Brain microvascular endothelial cell (primary cell): ENCODE measurements at regions not wholly inside any gene's neighbourhood (a gene's known extent, or its start where the extent isn't known, plus 50 kb on each side); places are given as distances from the start of the nearest gene placed in this dataset.

Source experiments
- DNase-seq: peaks from one replicate; pipeline ENCODE4 v3.0.0-alpha.2; 2020
- H3K27ac ChIP-seq: fragments of 250-450 bp; sonication (Bioruptor Pico); 2 replicates; pipeline ENCODE4 v1.5.1; 2020; ENCODE audit warnings: mild to moderate bottlenecking, moderate library complexity
- H3K27me3 ChIP-seq: fragments of 250-450 bp; sonication (Bioruptor Pico); replicated peaks from 2 replicates; pipeline ENCODE4 v1.5.1; 2020; ENCODE audit warnings: mild to moderate bottlenecking
- H3K36me3 ChIP-seq: fragments of 250-450 bp; sonication (Bioruptor Pico); replicated peaks from 2 replicates; pipeline ENCODE4 v1.5.1; 2020; ENCODE audit warnings: mild to moderate bottlenecking
- H3K4me3 ChIP-seq: 2 replicates; pipeline ENCODE4 v1.5.1; 2011; ENCODE audit warnings: low read depth, mild to moderate bottlenecking, control low read depth, low read length, moderate library complexity
- in situ Hi-C: cut with HindIII; loops from 2 replicates; pipeline ENCODE4 v1.10.0; 2017; ENCODE audit warnings: low sequenced_read_pairs, low pct_ligation_motif_present
- TF ChIP-seq, protein P1 (sequence below): IDR thresholded peaks from 2 replicates; pipeline ENCODE4 v1.5.1; 2011; ENCODE audit warnings: low read depth, mild to moderate bottlenecking, moderate library complexity, low read length, control low read depth, inconsistent platforms; ENCODE audit errors: missing control alignments

DNA sequence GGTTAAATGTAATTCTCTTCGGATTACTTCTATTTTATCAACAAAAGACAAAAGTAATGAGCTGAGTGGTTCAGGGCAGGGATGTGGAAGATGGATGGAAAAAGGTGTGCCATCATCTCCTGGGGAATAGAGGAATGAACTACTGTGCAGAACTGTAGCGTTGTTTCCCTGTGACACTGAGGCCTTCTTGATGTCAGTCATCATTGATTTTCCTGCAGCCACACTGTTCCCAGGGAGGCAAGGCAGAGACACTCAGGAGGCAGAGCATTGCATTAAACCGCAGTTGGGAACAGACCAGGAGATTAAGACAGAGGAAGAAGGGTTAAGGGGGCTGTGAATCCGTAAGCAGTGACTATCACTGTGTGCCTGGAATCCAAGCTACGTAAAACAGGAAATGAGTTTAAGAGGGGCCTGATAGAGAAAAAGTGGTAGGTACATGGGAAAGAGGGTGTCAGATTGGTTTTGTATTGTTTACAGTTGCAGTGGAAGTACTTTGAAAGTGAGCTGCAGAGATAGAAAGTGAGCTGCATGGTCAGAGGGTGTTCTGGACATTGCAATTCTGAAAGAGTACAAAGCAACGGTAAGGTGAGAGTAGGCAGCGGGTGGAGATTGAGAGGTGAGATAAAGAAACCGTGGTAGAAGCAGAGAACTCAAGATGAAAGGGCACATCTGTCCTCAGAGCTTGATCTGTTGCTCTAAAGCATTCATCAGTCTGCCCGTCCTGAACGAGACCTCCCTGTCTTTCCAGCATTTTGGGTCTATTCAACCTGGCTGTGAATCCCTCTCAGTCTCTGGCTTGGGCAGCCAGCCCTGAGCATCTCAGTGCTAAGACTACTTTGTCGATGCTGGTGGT lies 793.4 kb upstream of the CELF4 start:
- in situ Hi-C loops = no loop called here
- DNase-seq = no peak
- Histone ChIP-seq H3K4me3 (no peak overlapping the region), H3K27ac (no peak overlapping the region), H3K36me3 (no peaks in the 10 kb centered on the region), H3K27me3 (no peaks in the 10 kb centered on the region)
- TF ChIP-seq, protein P1, sequence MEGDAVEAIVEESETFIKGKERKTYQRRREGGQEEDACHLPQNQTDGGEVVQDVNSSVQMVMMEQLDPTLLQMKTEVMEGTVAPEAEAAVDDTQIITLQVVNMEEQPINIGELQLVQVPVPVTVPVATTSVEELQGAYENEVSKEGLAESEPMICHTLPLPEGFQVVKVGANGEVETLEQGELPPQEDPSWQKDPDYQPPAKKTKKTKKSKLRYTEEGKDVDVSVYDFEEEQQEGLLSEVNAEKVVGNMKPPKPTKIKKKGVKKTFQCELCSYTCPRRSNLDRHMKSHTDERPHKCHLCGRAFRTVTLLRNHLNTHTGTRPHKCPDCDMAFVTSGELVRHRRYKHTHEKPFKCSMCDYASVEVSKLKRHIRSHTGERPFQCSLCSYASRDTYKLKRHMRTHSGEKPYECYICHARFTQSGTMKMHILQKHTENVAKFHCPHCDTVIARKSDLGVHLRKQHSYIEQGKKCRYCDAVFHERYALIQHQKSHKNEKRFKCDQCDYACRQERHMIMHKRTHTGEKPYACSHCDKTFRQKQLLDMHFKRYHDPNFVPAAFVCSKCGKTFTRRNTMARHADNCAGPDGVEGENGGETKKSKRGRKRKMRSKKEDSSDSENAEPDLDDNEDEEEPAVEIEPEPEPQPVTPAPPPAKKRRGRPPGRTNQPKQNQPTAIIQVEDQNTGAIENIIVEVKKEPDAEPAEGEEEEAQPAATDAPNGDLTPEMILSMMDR = no peak

- no peak overlapping the region for H3K4me3 ChIP-seq
- H3K36me3 ChIP-seq = no peaks in the 10 kb centered on the region
- TF ChIP-seq, protein P1 = no peak
- H3K27ac ChIP-seq = no peak overlapping the region
- in situ Hi-C loops = no loop called here
- DNase-seq = no peak
- H3K27me3 ChIP-seq = no peaks in the 10 kb centered on the region
These were observed 787.6 kb upstream of the CELF4 start for GRCh38 chr18:38353149-38353548.

- in situ Hi-C loops = no loop called here
- Histone ChIP-seq H3K4me3 (no peak overlapping the region), H3K27ac (no peak overlapping the region), H3K36me3 (no peaks in the 10 kb centered on the region), H3K27me3 (no peaks in the 10 kb centered on the region)
- no peak for DNase-seq
- TF ChIP-seq, protein P1 = no peak
These were observed 784.5 kb upstream of the CELF4 start for GRCh38 chr18:38350141-38350540.

DNA sequence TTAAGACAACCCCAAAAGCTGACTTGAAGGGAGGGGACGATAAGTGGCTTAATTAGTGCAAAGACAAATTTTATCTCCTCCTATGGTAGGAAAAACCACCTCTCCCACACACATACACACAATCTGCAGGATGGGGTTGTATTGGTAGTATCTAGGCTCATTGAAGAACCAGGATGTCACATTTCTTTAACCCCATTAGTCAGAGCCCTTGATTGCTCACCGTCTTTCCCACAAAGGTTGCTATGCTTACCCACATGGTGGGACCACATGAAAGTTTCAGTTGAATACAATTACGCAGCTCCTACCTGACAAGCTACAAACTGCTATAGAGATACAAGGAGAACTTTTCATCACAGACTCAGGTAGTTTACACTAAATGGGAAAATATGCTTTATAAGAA lies 765.0 kb upstream of the CELF4 start:
- no peak overlapping the region for H3K27ac ChIP-seq
- no peaks in the 10 kb centered on the region for H3K36me3 ChIP-seq
- no peaks in the 10 kb centered on the region for H3K27me3 ChIP-seq
- in situ Hi-C loops = no loop called here
- no peak for DNase-seq
- TF ChIP-seq, protein P1 = no peak
- H3K4me3 ChIP-seq = no peak overlapping the region

DNA sequence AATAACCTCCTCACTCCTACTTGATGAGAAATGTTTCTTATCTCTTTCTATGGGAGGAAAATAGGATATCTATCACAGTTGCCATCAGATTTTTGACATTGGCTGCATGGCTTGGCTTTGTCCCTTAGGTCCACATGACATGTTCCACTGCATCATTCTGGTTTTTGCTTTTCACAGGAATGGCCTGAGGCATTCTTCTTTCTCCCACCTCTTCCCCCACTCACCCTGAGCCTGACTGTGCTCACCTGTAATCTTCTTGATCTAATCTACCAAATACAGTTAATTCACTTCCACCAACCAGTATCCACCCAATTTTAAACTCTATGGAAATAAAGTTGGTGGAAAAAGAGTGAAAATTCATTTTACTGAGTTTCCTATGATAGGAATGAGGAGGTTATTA lies 763.5 kb upstream of the CELF4 start:
- no peak overlapping the region for H3K27ac ChIP-seq
- no peak for DNase-seq
- H3K4me3 ChIP-seq = no peak overlapping the region
- no peaks in the 10 kb centered on the region for H3K27me3 ChIP-seq
- in situ Hi-C loops = no loop called here
- TF ChIP-seq, protein P1 = no peak
- no peaks in the 10 kb centered on the region for H3K36me3 ChIP-seq

GRCh38 chr18:38322206-38322605 lies 756.6 kb upstream of the CELF4 start:
- in situ Hi-C loops = no loop called here
- no peaks in the 10 kb centered on the region for H3K27me3 ChIP-seq
- no peak overlapping the region for H3K27ac ChIP-seq
- no peak for DNase-seq
- no peak overlapping the region for H3K4me3 ChIP-seq
- TF ChIP-seq, protein P1 = no peak
- H3K36me3 ChIP-seq = no peaks in the 10 kb centered on the region
